Natural killer cell (primary cell): ENCODE measurements at regions not wholly inside any gene's neighbourhood (a gene's known extent, or its start where the extent isn't known, plus 50 kb on each side); places are given as distances from the start of the nearest gene placed in this dataset.
A peak's percentile ranks its signal among the peaks of the same experiment; 100 is the strongest.
"Not testable (repeated sequence)": the region's sequence is repeated elsewhere in the genome, so short reads cannot be mapped to it uniquely, and the experiment has no call there.

Experiments
- ATAC-seq, 3 donors: fragments of 150-1000 bp in 2 of 3; fragments of 200-7000 bp in 1 of 3; cut with Tn5 transposase; 1 replicate in 1 of 3; 2 replicates in 2 of 3; pipeline ENCODE4 v1.10.0; 2021; ENCODE audit warnings: mild to moderate bottlenecking in 2 of 3, moderate library complexity in 2 of 3
- DNase-seq, 2 donors: peaks; one replicate each; pipeline versions ENCODE4 v3.0.0 to v3.0.0-alpha.2; 2013 to 2021; ENCODE audit warnings: mixed read lengths in 1 of 2
- H3K27ac ChIP-seq: one replicate; pipeline ENCODE4 v1.5.1; 2013; ENCODE audit warnings: mild to moderate bottlenecking, low read length
- H3K27me3 ChIP-seq: one replicate; pipeline ENCODE4 v1.6.1; 2013; ENCODE audit warnings: low read length; ENCODE audit not compliant: control insufficient read depth, insufficient read depth
- H3K36me3 ChIP-seq: one replicate; pipeline ENCODE4 v1.6.1; 2013; ENCODE audit warnings: low read length; ENCODE audit not compliant: control insufficient read depth, insufficient read depth
- H3K4me1 ChIP-seq: one replicate; pipeline ENCODE4 v1.6.1; 2013; ENCODE audit warnings: low read length; ENCODE audit not compliant: control insufficient read depth, insufficient read depth
- H3K4me3 ChIP-seq: one replicate; pipeline ENCODE4 v1.5.1; 2013; ENCODE audit warnings: low read length
- H3K9me3 ChIP-seq: one replicate; pipeline ENCODE4 v1.6.1; 2013; ENCODE audit warnings: low read length; ENCODE audit not compliant: control insufficient read depth, insufficient read depth
- H3K27ac Mint-ChIP-seq, 2 donors: one replicate each; pipeline ENCODE4 v1.8.0; 2022; ENCODE audit warnings: mild to moderate bottlenecking in 2 of 2, mixed read lengths in 2 of 2, moderate library complexity in 1 of 2
- H3K27me3 Mint-ChIP-seq, 2 donors: one replicate each; pipeline ENCODE4 v1.8.0; 2022; ENCODE audit warnings: low read depth in 2 of 2, mixed read lengths in 2 of 2
- H3K36me3 Mint-ChIP-seq: one replicate; pipeline ENCODE4 v1.8.0; 2022; ENCODE audit warnings: mixed read lengths
- H3K4me1 Mint-ChIP-seq, 2 donors: one replicate each; pipeline ENCODE4 v1.8.0; 2022; ENCODE audit warnings: mixed read lengths in 2 of 2
- H3K4me3 Mint-ChIP-seq: one replicate; pipeline ENCODE4 v1.8.0; 2022; ENCODE audit warnings: mild to moderate bottlenecking, moderate library complexity, mixed read lengths
- H3K9me3 Mint-ChIP-seq, 2 donors: one replicate each; pipeline ENCODE4 v1.8.0; 2022; ENCODE audit warnings: mixed read lengths in 2 of 2
- CTCF ChIP-seq: fragments of 200-600 bp; IDR thresholded peaks from one replicate; pipeline ENCODE4 v1.8.0; 2022; ENCODE audit warnings: antibody characterized with exemption
- WGBS: methylation state at CpG from one replicate; pipeline ENCODE4 v1.1.7; 2013; ENCODE audit warnings: missing lambda C conversion rate; ENCODE audit not compliant: insufficient coverage; 5-methylcytosine and 5-hydroxymethylcytosine counted together
- intact Hi-C: fragments of 100-400 bp; cut with micrococcal nuclease; formaldehyde crosslinking; loops from one replicate; pipeline ENCODE4 v1.14.2; 2022

- Mint-ChIP-seq H3K36me3 (no peaks in the 10 kb centered on the region), H3K9me3 (no peaks in the 10 kb centered on the region), H3K27me3 (peaks cover 55 to 69% of the 10 kb centered on the region in 2 donors), H3K4me1 (peaks cover 31 to 32% of the 10 kb centered on the region in 2 donors), H3K4me3 (no peak overlapping the region), H3K27ac (no peak overlapping the region)
- intact Hi-C loops, result no loop called here
- H3K27me3 ChIP-seq, result peaks cover 66% of the 10 kb centered on the region
- TF ChIP-seq CTCF, result no peak
- H3K9me3 ChIP-seq, result no peaks in the 10 kb centered on the region
- peaks cover 26% of the 10 kb centered on the region for H3K4me1 ChIP-seq
- H3K27ac ChIP-seq, result no peak overlapping the region
- ATAC-seq, result no peak
- peak in 1 of 2 donors; percentile 15 for DNase-seq
- H3K4me3 ChIP-seq, result no peak overlapping the region
- 39% methylated on average over 23 of the region's 23 CpGs for WGBS
- no peaks in the 10 kb centered on the region for H3K36me3 ChIP-seq
Measured at GRCh38 chr1:228650141-228650540, 85.1 kb upstream of the RHOU start.

DNA sequence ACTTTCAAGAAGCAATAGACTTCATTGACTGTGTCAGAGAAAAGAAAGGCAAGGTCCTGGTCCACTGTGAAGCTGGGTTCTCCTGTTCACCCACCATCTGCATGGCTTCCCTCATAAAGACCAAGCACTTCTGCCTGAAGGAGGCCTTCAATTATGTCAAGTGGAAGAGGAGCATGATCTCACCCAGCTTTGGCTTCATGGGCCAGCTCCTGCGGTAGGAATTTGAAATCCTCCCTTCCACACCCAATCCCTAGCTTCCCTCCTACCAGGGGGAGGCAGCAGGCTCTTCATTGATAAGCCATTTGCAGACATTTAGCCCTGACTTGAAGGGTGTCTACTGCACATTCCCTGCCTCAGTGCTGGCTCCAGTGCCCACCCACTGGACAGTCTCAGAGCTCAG is 84.3 kb upstream of the RHOU start:
- Histone ChIP-seq H3K9me3 (no peaks in the 10 kb centered on the region), H3K27me3 (peaks cover 69% of the 10 kb centered on the region), H3K4me3 (no peak overlapping the region), H3K4me1 (peaks cover 26% of the 10 kb centered on the region), H3K27ac (no peak overlapping the region), H3K36me3 (no peaks in the 10 kb centered on the region)
- intact Hi-C loops, result no loop called here
- H3K4me3 Mint-ChIP-seq, result no peak overlapping the region
- H3K36me3 Mint-ChIP-seq, result no peaks in the 10 kb centered on the region
- DNase-seq (no peak), ATAC-seq (no peak)
- WGBS, result 100% methylated on average over 1 of the region's 1 CpG
- no peak for TF ChIP-seq CTCF
- H3K27ac Mint-ChIP-seq, result no peak overlapping the region
- H3K27me3 Mint-ChIP-seq, result peaks cover 59 to 76% of the 10 kb centered on the region in 2 donors
- H3K9me3 Mint-ChIP-seq, result no peaks in the 10 kb centered on the region
- peaks cover 31 to 32% of the 10 kb centered on the region in 2 donors for H3K4me1 Mint-ChIP-seq

- no peak for TF ChIP-seq CTCF
- H3K9me3 ChIP-seq, result no peaks in the 10 kb centered on the region
- Mint-ChIP-seq H3K4me1 (peaks cover 23 to 25% of the 10 kb centered on the region in 2 donors), H3K27ac (no peak overlapping the region), H3K4me3 (no peak overlapping the region), H3K9me3 (no peaks in the 10 kb centered on the region), H3K36me3 (no peaks in the 10 kb centered on the region), H3K27me3 (peaks cover 58 to 79% of the 10 kb centered on the region in 2 donors)
- H3K36me3 ChIP-seq, result no peaks in the 10 kb centered on the region
- ATAC-seq (no peak), DNase-seq (no peak)
- no peak overlapping the region for H3K4me3 ChIP-seq
- H3K4me1 ChIP-seq, result peaks cover 19% of the 10 kb centered on the region
- no peak overlapping the region for H3K27ac ChIP-seq
- H3K27me3 ChIP-seq, result peaks cover 64% of the 10 kb centered on the region
- intact Hi-C loops, result no loop called here
- whole genome bisulfite sequencing, result 67% methylated on average over 1 of the region's 1 CpG
Measured at GRCh38 chr1:228652116-228652515, 83.2 kb upstream of the RHOU start.

DNA sequence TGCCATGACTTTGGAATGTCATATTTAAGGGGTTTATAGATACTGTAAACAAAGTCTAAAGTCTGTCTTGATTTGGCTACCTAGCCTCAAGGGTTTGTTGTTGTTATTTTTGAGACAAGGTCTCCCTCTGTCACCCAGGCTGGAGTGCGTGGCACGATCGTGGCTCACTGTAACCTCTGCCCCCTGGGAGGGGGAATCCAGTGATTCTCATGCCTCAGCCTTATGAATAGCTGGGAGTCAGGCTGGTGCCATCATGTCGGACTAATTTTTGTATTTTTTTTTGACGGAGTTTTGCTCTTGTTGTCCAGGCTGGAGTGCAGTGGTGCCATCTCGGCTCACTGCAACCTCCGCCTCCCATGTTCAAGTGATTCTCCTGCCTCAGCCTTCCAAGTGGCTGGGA is 82.2 kb upstream of the RHOU start:
- H3K9me3 Mint-ChIP-seq, intact Hi-C loops, DNase-seq, H3K27ac Mint-ChIP-seq, H3K27ac ChIP-seq, H3K36me3 Mint-ChIP-seq, H3K4me3 Mint-ChIP-seq, H3K36me3 ChIP-seq, H3K9me3 ChIP-seq, ATAC-seq, H3K4me3 ChIP-seq, H3K4me1 ChIP-seq: not testable (repeated sequence)
- 94% methylated on average over 7 of the region's 7 CpGs for WGBS
- Mint-ChIP-seq H3K4me1 (peaks cover 13 to 15% of the 10 kb centered on the region in 2 donors), H3K27me3 (peaks cover 49 to 73% of the 10 kb centered on the region in 2 donors)
- peaks cover 57% of the 10 kb centered on the region for H3K27me3 ChIP-seq
